Epithelial cell of esophagus (primary cell): ENCODE measurements at regions not wholly inside any gene's neighbourhood (a gene's known extent, or its start where the extent isn't known, plus 50 kb on each side); places are given as distances from the start of the nearest gene placed in this dataset.

Experiments used
- DNase-seq: peaks from one replicate; pipeline ENCODE4 v3.0.0; 2010; ENCODE audit warnings: low read depth
- H3K4me3 ChIP-seq: 2 replicates; pipeline ENCODE4 v1.5.1; 2011; ENCODE audit warnings: mild to moderate bottlenecking, low read length, control low read depth
- CTCF ChIP-seq: IDR thresholded peaks from 2 replicates; pipeline ENCODE4 v1.5.1; 2011; ENCODE audit warnings: low read depth, mild to moderate bottlenecking, low read length, control low read depth, inconsistent platforms; ENCODE audit not compliant: insufficient read depth; ENCODE audit errors: missing control alignments

GRCh38 chr19:31140717-31141116, 208.5 kb downstream of the TSHZ3 start:
- no peak for TF ChIP-seq CTCF
- H3K4me3 ChIP-seq = no peak overlapping the region
- DNase-seq = peak; percentile 54

- TF ChIP-seq CTCF = no peak
- no peak overlapping the region for H3K4me3 ChIP-seq
- peak; percentile 81 for DNase-seq
Measured at GRCh38 chr19:31139871-31140505, 209.2 kb downstream of the TSHZ3 start.

- DNase-seq = no peak
- no peak overlapping the region for H3K4me3 ChIP-seq
- TF ChIP-seq CTCF = no peak
Measured at GRCh38 chr19:31138077-31138476, 211.2 kb downstream of the TSHZ3 start.

GRCh38 chr19:31135841-31136240, 213.4 kb downstream of the TSHZ3 start:
- peak; percentile 94 for DNase-seq
- TF ChIP-seq CTCF = no peak
- no peak overlapping the region for H3K4me3 ChIP-seq

GRCh38 chr19:31132753-31133110, 216.5 kb downstream of the TSHZ3 start:
- no peak for DNase-seq
- no peak overlapping the region for H3K4me3 ChIP-seq
- no peak for TF ChIP-seq CTCF

GRCh38 chr19:31128291-31128690, 220.9 kb downstream of the TSHZ3 start:
- TF ChIP-seq CTCF = no peak
- H3K4me3 ChIP-seq = no peak overlapping the region
- no peak for DNase-seq
